ENCODE measurements at regions not wholly inside any gene's neighbourhood (a gene's known extent, or its start where the extent isn't known, plus 50 kb on each side); places are given as distances from the start of the nearest gene placed in this dataset.
A peak's percentile ranks its signal among the peaks of the same experiment; 100 is the strongest.

- H3K4me1 ChIP-seq, result no peaks in the 10 kb centered on the region
- TF ChIP-seq CTCF (IDR thresholded peaks at IDR 0.05), result peak in 1 of 9 donors; percentile 20
- 57 to 73% methylated on average over 4 of the region's 4 CpGs for WGBS, 2 donors
- no peak overlapping the region for H3K4me3 ChIP-seq
- no peak for ATAC-seq
- no peaks in the 10 kb centered on the region for H3K9me3 ChIP-seq
- no peaks in the 10 kb centered on the region for H3K27me3 ChIP-seq
- H3K36me3 ChIP-seq, result no peaks in the 10 kb centered on the region
- intact Hi-C loops (cut with DNase I), result no loop called here
- H3K27ac ChIP-seq, result no peak overlapping the region
- no peak for DNase-seq
These were observed 146.0 kb upstream of the MAGI3 start for GRCh38 chr1:113244112-113244820.

GRCh38 chr1:113245252-113245651 is 145.1 kb upstream of the MAGI3 start:
- ATAC-seq (no peak), DNase-seq (no peak)
- Histone ChIP-seq H3K27ac (no peak overlapping the region), H3K36me3 (no peaks in the 10 kb centered on the region), H3K9me3 (no peaks in the 10 kb centered on the region), H3K4me1 (no peaks in the 10 kb centered on the region), H3K27me3 (no peaks in the 10 kb centered on the region), H3K4me3 (no peak overlapping the region)
- intact Hi-C loops (cut with DNase I), result no loop called here
- WGBS, 2 donors, result 91 to 93% methylated on average over 3 of the region's 3 CpGs
- no peak for TF ChIP-seq CTCF (IDR thresholded peaks at IDR 0.05)

GRCh38 chr1:113246929-113247328 is 143.4 kb upstream of the MAGI3 start:
- intact Hi-C loops (cut with DNase I), result no loop called here

GRCh38 chr1:113247355-113247754 is 143.0 kb upstream of the MAGI3 start:
- H3K27me3 ChIP-seq, result no peaks in the 10 kb centered on the region
- peaks cover 0 to 2% (median 0%) of the 10 kb centered on the region in 9 donors for H3K4me1 ChIP-seq
- ATAC-seq, result no peak
- no peak overlapping the region for H3K27ac ChIP-seq
- intact Hi-C loops (cut with DNase I), result no loop called here
- DNase-seq, result no peak
- no peaks in the 10 kb centered on the region for H3K36me3 ChIP-seq
- H3K9me3 ChIP-seq, result no peaks in the 10 kb centered on the region
- no peak for TF ChIP-seq CTCF (IDR thresholded peaks at IDR 0.05)
- H3K4me3 ChIP-seq, result no peak overlapping the region
- WGBS, 2 donors, result 84 to 86% methylated on average over 2 of the region's 2 CpGs

More at GRCh38 chr1:113246929-113247328, 143.4 kb upstream of the MAGI3 start:
- H3K27ac ChIP-seq, result no peak overlapping the region
- no peaks in the 10 kb centered on the region for H3K36me3 ChIP-seq
- no peak for TF ChIP-seq CTCF (IDR thresholded peaks at IDR 0.05)
- ATAC-seq (no peak), DNase-seq (no peak)
- no peaks in the 10 kb centered on the region for H3K9me3 ChIP-seq
- 90 to 91% methylated on average over 3 of the region's 3 CpGs for WGBS, 2 donors
- no peak overlapping the region for H3K4me3 ChIP-seq
- H3K27me3 ChIP-seq, result no peaks in the 10 kb centered on the region
- H3K4me1 ChIP-seq, result no peaks in the 10 kb centered on the region

Measured in heart right ventricle (tissue), 16 donors.